ENCODE measurements at regions not wholly inside any gene's neighbourhood (a gene's known extent, or its start where the extent isn't known, plus 50 kb on each side); places are given as distances from the start of the nearest gene placed in this dataset.

DNA sequence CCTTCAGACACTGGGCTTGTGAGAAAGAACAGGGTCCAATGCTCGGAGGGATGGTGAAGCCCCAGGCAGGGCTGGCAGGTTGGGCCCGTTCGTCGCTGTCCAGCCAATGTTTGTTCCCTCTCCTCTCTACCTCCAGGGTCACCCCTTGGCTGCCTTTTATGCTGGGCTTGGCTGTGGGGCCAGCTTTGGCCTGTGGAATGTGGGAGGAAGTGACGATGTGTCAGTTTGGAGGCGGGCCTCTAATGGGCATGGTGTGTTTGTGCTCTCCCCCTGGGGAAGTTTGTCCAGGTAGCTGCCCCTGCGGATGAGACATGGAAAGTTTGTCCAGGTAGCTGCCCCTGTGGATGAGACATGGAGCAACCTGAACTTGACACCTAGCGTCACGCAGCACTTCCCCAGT is 236.7 kb downstream of the GLRX3 start:
- DNase-seq: no peak

DNA sequence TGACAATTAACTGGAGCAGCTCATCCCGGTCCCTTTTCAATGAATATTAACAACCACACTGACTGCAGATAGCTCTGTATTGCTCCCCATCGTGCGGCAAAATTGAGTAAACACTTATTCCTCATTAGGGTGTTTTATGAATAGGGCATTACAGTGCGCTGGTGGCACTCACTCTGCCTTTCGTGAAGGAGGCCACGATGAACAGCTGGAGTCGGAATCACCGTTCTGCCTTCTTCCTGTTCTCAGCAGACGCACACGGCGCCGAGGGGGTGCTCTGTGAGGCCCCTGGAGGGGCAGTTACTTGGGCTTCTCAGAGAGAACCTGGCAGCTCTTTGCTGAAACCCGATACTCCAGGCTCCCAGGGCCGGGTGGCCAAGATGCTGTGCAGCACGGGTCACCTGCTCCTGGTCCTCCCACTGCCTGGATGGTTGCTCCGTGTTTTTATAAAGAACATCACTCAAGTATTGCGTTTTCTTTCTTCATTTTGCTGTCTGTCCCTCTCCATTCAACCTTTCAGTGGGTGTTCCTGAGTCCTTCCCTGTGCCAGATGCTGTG is 241.9 kb downstream of the GLRX3 start:
- no peak for DNase-seq

DNA sequence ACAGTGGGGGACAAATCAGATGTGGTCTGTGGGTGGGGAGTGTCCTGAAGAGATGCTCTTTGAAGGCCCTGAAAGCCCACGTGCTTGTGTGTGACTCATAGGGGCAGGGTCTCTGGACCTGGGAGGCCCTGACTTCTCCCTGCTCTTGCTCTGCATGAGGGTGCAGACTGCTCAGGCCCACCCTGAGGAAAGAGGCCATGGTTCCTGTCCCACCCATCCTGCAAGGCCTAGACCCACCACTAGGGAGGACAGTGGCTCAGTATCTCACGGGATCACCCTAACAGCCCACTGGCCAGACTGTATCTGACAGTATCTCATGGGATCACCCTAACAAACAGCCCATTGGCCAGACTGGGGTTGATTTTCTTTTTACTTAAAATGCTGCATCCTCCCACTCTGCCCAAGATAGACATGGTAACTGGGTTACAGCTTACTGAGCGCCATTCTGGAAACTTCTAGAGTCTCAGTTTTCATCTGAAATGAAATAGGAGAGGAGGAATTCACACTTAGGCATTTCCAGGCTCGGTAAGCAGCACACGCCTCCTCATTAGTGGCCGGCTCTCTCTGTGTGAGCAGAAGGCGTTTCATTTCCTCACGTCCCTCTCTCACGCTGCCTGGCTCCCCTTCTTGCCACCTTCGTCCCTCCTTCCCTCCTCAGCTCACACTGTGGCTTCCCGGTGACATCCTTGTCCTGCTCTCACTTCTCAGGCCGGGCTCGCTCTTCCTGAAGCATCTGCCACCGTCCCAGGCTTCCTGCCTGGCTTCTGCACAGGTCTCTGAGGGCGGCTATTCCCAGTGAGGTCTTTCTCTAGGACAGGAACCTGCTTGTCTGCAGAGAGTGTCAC is 242.6 kb downstream of the GLRX3 start:
- DNase-seq: peak; percentile 2

DNA sequence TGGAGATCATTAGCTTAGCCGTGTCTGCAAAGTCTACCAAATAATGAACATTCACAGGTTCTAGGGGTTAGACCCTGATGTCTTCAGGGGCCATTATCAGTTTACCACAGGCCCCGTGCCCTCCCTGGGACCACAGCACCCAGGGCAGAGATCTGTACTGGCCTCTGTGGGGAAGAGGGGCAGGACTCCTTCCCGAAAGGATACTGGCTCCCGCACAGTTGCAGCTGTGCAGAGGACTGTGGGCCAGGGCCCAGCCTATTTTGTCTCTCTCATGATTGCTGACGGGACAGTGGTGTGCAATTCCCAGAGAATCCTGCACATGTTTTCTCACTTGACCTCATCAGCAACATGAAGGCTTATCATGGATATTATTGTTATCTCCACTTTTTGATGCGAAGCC is 243.9 kb downstream of the GLRX3 start:
- no peak for DNase-seq

DNA sequence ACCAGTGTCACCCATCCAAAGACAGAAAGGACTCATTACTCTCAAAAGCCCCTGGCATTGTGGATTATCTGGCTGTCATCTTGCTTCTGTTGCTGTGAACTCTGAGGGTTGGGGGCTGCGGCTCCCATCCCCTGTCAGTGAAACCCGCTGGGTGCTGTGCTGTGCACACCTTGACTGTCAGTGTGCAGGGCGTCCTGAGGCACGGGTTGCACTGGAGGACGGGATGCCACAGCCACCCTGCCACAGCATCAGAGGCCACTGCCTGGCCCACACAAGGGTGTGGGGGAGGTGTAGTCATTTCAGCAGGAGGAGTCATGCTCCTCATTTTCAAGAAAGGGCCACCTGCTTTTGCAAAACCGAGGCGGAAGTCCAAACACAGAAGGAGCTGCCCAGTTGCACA is 245.8 kb downstream of the GLRX3 start:
- DNase-seq: no peak

DNA sequence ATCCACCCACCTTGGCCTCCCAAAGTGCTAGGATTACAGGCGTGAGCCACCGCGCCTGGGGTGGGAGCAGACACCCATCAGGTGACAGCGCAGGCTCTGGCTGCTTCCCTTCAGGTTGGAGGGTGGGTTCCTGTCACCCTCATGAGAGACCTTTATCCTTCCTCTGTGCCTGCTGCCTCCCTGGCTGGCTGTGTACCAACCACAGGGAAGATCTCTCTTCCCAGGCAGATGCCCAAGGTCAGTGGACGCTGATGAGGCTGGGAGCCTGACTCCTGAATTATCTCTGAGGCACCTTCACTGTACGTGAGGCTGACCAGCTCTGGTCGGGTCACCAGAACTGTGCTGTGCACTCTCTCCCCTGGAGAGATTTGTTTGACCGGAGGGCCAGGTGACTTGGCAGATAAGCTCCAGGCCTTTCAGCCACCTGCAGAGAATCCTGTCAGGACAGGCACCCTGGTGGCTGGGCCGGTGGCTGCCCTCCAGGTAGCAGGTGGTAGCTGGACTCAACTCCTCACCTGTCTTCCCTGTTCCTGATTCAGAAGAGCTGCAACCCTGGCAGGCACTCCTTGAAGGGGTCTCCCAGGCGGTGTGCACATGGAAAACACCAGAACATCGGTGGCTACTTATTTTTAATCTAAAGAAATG is 251.9 kb downstream of the GLRX3 start:
- no peak for DNase-seq

DNA sequence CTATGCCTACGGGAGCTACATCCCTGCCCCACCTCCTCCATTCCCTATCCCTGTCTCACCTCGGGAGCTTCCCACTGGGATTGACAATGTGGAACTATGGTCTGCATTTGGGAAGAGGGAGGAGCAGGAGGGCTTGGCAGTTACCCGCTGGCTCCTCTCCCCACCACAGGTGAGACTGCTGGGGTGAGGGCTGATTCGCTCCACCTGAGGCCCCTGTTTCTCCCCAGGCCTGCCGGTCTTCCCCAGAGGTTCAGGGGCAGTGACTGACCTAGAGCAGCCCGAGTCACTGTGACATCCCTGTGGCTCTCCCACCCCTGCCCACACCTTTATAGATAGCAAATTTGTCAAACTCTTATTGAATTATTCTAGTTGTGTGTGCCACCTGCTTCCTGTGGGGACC is 252.6 kb downstream of the GLRX3 start:
- no peak for DNase-seq

DNA sequence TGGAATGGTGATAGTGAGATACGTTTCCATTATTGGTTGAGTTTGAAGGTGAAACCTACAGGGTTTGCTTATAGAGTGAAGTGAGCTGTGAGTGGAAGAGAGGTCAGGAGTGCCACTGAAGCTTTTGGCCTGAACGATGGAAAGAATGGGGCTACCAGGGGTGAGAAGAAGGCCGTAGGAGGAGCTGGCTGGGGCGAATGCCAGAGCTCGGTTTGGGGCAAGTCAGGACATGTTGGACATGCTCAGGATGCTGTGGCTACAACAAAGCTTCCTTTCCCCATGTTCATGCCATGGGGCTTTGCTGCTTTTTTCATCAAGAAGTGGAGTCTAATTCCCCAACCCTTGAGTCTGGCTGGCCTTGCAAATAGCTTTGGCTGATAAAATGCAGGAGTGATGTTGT is 253.7 kb downstream of the GLRX3 start:
- DNase-seq: no peak

DNA sequence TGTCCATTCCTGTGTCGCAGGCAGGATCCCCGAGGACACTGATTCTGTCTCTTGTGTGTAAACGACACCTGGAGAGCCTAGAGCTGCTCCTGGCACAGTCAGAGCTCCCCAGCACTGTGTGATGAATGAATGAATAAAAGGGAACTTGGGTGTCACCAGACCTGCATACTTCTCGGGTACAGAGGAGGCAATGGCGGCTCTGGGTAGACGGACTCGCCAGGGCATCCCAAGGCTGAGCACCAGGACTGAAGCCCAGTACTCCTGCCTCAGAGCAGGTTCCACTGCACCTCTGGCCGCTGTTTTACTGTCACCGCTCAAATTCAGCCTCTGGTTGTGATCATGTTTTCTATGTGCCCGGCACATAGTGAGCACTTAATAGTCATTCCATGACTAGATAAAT is 255.8 kb downstream of the GLRX3 start:
- DNase-seq: no peak

DNA sequence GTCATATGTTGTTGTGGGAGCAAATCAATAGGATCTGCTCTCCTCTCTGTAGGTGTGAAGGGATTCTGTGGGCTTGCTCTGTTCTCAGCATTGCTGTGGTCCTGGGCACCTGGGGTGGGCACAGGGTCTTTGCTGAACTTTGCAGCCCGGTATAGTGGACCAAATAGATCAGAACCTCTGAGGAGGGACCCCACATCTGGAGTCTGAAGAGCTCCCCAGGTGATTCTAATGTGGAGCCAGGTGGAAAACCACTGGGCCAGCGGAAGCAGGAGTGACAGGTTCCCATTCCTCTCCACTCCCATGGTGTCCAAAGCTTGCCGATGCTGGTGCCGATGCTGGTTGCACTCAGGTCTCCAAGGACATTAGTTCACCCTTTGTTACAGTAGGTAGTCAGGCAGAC is 257.2 kb downstream of the GLRX3 start:
- no peak for DNase-seq

DNA sequence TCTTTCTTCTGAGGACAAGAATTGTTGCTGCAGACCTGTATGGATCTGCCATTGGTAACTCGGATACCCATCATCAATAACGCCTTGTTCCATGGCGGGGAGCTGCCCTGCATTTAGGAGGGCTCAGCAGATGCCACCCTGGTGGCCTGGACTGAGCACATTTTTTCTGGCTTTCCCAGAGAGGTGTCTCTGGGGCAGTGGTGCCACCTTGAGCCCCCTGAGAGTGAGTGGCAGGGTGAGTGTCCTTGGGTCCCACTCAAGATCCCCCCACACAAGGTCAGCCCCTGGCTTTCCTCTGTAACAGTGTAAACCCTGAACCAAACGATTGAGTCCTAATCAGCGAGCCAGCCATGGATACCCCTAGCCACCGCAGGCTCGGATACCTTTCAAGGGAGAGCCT is 258.6 kb downstream of the GLRX3 start:
- DNase-seq: no peak

DNA sequence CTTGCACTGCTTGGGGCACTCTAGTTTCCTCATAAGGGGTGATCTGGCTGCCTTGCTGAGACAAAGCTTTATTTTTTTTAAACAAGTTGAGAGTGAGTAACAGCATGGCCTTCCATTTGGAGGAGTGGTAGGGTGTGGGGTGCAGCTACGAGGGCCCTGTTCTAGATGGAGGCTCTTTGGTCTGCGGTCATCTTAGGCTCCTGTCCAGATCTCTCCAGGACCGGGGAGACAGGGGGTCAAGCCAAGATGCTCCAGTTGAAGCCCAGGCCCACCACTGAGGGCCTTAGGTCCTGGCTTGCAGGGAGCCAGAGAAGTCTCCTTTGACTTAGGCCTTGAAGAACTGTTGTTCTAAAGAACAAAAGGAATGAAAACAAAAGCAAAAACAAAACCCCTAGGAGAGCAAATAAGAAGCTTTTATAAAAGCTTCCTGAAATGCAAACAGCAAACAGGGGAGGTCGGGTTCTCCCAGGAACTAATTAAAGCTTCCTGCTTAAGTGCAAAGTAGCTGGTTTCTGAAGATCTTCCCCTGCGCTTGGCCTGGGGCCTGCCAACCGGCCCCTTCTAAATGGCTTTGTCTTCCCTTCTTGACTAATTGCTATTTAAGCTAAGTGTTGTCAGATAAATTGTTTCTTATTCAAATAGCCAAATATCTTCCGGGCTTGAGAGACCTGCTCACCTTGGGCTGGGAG is 259.2 kb downstream of the GLRX3 start:
- DNase-seq: no peak

DNA sequence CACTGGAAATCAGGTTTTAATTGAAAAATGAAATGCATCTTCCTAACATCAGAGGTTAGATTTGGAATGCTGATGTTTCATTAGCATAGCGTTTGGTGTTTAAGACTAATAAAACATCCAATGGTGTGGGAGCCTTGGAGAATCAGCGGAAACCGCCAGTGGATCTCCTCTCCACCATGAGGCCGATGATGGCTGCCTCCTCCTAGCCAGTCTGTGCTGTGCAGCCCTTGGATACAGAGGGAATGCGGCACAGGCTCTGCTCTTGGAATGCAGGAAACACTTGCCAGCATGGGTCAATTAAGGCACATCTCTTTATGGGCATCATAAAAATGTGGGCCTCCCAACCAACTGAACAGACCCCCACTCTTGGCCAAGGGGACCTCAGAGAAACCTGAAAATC is 259.9 kb downstream of the GLRX3 start:
- DNase-seq: no peak

DNA sequence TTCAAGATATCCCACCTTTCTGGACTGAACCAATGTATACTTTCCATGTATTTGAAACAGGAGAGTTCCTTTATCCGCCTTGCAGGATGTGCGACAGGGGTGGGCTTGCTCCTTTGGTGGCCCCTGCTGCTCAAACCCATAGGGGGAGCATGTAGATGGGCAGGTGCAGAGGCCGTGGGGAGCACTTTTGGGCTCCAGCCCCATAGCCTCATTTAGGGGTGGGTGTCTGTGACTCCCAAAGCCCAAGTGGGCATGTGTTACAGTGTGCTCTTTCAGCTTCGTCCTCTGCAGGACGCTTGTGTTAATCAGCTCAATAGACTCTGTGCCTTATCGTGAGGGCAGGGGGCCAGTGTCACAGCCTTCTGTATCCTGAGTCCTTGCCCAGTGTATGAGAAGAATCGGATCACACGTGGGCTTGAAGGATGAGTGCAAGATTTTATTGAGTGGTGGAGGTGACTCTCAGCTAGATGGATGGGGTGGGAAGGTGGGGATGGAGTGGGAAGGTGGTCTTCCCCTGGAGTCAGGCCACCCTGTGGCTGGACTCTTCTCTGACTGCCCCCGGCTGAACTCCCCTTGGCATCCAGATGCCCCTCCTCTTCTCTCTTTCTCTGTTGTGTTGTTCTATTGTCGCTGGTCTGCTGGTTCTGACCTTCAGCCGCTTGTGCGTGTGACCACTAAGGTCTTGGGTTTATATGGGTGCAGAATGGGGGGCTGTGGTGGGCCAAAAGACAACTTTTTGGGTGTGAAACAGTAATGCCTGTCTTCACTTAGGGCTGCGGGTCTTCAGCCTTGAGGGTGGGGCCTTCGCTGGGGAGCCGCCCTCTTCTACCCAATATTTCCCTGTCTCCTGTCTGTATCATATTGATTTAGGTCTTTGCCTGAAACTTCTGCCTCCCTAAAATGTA is 262.2 kb downstream of the GLRX3 start:
- no peak for DNase-seq

DNA sequence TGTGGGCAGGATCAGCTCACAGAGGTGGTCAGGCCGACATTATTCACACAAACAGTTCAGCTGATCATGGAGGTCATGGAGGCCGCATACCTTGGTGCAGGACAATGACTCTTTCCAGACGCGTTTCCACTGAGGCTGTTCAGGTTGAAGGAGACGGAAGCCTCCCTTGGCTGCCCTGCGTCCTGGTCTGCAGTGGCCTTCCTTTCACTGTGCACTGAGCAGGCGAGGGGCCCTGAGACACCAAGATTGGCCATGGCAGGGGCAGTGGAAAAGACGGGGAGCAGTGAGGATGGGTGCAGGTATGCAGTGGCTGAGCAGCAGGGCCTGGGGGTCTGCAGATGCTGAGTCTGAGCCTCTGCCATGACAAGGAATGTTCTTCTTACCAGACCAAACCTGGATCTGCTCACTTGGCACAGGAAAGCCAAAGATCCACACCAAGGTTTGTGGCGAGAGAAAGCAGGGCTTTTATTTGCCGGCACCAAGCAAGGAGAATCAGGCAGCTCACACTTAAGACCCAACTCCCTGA is 263.3 kb downstream of the GLRX3 start:
- DNase-seq: no peak

DNA sequence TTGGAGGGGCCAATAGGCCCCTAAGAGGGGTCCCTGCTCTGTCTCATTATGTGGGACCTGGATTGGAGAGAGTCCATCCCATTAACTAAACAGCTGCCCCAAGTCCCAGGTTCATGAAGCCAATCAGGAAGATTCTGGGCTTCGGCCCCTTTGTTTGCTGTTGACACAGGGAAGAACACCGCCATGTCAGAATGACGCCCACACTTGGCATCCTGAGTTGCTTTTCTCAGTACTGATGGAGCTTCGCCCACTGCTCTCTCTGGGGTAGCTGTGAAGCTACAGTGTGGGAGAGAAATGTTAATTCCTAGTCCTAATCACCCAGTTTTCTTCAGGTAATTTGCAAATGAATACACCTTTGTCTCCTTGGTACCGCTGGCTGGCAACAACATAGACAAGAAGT is 264.7 kb downstream of the GLRX3 start:
- no peak for DNase-seq

DNA sequence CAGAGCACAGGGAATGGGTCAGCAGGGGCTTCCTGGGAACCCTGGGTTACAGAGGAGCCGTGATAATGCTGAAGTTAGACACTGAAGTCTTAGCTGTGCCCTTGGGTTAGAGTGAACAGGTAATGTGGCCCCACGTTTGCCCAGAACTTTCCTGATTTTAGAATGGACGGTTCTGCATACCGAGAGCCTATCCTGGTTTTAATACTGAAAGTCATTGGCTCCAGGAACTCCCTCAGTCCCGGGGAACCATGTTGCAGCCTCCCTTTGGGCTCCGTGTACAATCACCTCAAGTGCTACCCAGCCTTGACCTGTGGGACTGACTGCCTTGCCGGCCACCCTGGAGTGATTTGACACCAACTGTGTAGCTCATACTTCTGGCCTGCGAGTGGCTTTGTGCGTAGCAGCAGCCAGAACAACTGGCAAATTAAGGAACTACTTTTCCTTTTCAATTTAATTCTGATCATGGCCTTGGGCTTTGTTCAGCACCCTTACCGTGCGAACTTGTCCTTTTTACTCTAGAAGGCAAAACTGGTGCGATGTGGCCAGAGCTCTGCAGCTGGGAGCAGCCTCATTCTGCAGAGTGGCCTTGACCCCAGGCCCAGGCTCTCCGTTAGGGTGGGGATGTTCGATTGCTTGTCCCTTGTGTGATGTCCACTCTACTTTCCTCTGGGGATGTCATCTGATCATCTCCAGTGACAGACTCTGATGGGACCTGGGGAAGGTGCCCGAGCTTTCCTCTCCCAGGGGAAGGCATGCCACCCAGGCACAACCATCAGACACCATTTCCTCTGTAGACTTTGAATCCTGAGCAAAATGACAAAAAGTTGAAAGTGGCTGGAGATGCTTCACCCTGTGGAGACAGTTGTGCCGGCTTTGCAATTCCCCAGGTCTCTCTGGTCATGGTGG is 265.9 kb downstream of the GLRX3 start:
- no peak for DNase-seq

DNA sequence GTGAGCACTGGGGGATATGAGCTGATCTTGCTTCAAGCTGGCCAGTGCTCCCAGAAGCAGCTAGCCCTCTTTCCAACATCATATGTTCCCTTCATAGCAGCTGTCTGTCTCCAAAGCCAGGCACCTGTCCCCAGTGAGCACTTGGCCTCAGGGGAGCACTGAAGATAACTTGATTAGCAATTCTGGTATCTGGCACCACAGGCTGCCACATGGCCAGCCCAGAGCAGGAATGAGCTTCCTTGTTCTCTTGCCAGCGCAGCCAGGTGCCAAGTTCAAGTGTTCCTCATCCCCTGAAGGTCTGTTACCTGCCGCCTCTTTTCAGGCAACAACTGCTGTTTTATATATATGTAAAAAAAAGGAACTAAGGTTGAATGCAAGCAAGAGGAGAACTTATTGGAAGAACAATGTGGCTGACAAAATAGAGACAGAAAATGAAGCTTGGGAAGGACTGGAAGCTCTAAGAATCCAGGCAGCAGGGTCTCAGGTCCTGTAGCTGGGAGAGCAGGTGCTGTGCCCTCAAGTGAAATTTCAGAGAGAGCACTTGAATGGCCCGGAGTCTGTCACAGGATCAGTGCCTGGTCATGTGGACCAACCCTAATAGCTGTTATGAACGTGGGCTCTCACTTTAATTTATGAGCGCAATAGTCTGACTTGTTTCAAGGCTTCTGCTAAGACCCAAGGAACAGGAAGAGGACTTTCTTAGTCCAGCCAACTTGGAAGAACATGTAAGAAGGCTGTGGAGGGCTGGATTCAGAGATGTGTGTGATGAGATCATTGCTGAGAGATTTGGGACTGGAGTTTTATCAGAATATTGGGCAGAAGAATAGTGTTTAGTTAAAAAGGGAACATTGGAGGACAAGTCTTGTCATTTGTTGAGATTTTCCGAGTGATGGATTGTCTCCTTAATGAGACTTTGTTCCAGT is 267.2 kb downstream of the GLRX3 start:
- DNase-seq: no peak

DNA sequence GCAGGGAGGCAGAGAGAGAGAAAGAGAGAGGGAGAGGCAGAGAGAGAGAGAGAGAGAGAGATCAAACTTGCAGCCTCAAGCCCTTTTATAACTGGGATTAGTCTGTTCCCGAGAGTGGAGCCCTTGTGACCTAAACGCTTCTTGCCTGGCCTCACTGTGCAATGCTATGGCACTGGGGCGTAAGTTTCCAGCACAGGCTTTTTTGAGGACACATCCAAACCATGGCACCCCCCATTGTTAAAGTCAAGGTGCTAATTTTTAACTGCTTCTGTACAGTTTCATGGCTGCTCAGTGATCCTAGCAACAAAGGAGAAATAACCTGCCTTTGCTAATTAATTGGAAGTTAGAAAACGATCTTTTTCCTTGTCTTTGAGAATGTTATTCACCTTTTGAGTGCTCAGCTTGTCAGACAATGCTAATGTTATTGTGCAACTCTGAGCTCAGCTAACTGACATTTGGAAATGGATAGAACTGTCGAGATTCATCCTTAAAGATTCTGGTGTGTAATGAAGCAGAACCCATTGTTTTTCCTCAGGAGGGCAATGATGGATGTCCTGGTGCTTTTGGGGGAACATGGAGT is 268.4 kb downstream of the GLRX3 start:
- DNase-seq: no peak

DNA sequence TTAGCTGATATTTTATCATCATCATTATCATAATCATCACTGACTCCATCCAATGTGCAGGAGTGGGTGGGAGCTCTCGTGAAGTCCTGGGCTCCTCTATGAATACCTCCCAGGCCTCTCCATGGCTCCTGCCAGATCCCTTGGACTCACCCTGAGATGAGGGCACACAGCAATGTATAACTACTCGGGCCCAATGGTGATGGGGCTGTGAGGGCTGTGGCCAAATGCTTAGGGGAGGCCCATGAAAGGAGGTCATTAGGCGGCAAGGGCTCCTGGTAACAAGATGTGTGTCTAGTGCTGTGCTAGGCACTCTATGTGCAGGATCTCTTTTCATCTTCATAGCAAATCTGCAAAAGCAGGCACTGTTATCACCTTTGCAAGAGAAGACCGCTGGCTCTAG is 270.9 kb downstream of the GLRX3 start:
- DNase-seq: no peak
